NCI-H2227 (cell line): ENCODE measurements at regions not wholly inside any gene's neighbourhood (a gene's known extent, or its start where the extent isn't known, plus 50 kb on each side); places are given as distances from the start of the nearest gene placed in this dataset.

Source experiments
- DNase-seq: peaks from one replicate; lab custom pipeline; 2025; ENCODE audit not compliant: unreplicated experiment; lab: John Stamatoyannopoulos, UW

DNA sequence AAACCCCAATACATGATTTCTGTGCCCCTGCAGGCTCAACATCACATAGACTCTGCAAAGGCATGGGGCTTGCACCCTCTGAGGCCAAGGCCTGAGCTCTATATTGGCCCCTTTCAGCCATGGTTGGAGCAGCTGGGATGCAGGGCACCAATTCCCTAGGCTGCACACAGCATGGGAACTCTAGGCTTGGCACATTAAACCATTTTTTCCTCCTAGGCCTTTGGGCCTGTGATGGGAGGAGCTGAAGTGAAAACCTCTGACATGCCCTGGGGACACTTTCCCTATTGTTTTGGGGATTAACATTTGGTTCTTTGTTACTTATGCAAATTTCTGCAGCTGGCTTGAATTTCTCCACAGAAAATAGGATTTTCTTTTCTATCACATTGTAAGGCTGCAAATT is 1629.5 kb downstream of the OTOL1 start:
- DNase-seq: no peak
